Non-pigmented ciliary epithelial cell (primary cell): ENCODE measurements at regions not wholly inside any gene's neighbourhood (a gene's known extent, or its start where the extent isn't known, plus 50 kb on each side); places are given as distances from the start of the nearest gene placed in this dataset.

Source experiments
- DNase-seq: peaks from one replicate; pipeline ENCODE4 v3.0.0-alpha.2; 2010; ENCODE audit warnings: low read depth

GRCh38 chr18:34592961-34593382 is 117.1 kb upstream of the DTNA start:
- DNase-seq: peak; percentile 46

DNA sequence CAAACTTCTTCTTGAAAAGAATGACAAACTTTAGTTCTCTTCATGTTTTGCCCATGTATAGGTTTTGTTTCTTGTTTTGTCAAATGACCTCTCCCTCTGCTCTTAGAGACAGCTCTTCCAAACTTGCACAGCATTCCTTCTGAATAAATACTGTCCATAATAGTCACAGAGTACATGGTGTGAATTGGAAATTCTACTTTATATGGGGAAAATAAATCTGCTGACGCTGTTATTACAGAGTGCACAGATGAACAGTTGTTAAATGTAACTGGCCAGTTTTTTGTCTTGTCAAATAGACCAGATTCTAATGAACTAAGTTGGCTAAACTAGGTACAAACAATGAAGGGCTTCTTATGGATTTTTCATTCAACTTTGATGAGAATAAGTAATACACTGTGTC is 115.8 kb upstream of the DTNA start:
- DNase-seq: no peak

DNA sequence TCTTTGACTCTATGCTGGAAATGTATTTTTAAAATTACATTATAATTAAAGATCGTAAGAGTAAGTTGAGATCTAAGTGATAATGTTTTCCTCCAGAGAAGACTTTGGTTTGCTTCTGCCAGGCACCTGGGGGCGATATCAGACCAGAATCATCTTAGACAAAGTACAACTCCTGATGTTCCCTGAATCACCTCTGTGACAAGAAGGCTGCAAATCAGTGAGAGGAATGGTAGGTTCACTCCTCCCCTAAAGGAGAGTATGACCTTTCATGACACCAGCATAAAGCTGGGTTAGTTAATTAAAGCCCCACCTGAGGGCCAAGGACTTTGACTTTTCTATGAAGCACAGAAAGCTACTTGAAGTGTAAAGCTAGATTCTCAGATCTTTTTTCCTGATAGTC is 114.4 kb upstream of the DTNA start:
- peak; percentile 17 for DNase-seq

DNA sequence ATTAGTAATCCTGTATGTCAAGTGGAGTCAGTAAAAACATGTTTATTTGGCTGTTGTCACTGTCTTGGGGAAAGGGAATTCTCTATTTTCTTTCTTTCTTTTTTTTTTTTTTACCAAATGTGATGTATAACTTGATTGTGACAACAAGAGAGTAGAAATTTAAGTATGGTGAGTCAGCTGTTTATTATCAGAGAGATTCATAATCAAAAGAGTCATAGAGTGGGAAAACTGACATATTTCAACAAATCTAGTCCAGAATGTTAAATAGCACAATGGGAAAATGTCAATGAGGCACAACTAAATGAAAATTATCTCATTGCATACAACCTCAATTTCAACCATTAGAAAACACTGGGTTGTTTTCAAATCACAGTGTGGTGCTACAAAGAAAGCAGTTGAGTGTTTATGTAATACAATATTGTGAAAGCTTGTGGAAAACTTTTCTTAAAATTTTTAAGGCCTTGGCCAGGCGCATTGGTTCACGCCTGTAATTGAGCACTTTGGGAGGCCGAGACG is 111.9 kb upstream of the DTNA start:
- DNase-seq: no peak

DNA sequence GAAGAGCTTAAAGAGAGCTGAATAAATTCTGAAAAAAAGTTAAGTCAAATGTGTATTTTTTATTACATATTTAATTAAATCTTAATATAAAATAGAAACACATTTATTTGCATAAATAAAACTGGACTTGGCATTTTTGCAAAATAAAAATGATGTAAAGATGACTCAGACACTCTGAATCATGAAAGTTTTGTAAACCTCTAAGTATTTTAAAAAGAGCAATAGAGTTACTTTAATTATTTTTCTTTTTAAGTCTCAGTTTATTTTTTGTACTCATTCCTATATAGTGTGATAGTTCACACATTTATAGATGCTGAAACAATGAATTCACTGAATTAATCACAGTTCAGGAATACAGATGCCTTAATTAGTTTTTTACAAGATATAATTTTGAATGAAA is 109.9 kb upstream of the DTNA start:
- DNase-seq: no peak

- DNase-seq: no peak
Measured at GRCh38 chr18:34600874-34601656, 109.0 kb upstream of the DTNA start.

DNA sequence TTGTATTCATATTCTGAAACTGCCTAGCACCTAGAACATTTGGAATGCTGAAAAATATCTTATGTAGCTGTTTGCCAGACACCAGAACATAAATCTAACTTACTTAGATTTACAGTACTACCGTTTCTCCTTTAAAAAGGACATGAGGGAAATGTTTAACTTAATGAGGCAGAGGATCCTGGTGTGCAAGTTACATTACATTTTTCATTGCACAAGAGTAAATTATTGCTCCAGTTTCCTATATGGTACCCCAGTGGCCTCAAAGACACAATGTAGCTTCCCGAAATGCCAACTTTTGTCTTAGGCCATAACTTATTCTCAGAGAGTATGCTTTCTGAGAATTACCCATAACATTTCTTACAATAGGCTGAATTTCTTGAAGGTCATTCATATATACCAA is 105.5 kb upstream of the DTNA start:
- DNase-seq: no peak

GRCh38 chr18:34606851-34607250 is 103.2 kb upstream of the DTNA start:
- DNase-seq: no peak

GRCh38 chr18:34608064-34608463 is 102.0 kb upstream of the DTNA start:
- no peak for DNase-seq

DNA sequence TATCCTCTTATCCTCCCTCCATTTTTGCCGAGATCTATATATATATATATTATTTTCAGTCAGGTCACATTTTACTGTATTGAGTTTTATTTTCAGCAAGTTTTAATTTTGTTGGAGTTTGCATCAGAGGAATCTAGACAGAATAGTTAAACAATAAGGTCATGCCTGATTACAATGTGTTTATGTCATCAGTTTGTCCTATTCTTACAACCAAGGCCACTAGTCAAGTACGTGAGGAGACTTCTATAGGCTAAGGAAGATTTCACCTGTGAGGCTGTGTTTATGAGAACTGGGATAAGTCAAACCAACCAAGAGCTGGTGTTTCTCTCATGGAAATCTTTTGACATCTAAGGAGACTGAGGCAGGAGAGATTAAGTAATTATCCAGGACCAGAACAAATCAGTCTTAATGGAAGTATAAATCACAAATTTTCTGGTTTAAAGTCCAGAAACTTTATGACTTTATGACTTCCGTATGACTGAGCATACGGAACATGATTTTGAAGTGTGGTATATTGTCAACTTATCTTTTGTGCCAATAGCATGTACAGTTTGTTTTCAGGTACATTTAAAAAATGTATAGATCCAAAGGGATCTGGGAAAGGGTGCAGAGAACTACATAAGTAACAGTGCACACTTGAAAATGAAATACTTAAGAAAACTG is 100.0 kb upstream of the DTNA start:
- no peak for DNase-seq

GRCh38 chr18:34611904-34612303 is 98.2 kb upstream of the DTNA start:
- DNase-seq: no peak

GRCh38 chr18:34620258-34620861 is 89.7 kb upstream of the DTNA start:
- DNase-seq: no peak

DNA sequence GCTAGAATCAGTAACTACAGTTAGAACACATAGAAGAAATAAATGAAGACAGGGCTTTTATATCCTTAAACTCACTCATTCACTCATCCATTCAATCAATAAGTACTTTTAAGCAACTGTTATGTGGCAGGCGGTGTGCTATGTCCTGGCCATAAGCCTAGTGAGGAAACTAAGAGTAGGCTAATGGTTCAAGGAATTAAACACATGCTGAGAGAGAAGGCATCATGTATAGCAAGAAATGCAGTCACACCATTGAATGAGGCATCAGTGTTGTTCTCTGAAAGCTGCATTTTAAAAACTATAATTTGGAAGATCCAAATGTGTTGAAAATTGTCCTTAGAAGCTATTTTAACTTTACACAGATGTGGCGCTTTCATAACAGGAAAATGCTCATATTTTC is 86.5 kb upstream of the DTNA start:
- DNase-seq: no peak

DNA sequence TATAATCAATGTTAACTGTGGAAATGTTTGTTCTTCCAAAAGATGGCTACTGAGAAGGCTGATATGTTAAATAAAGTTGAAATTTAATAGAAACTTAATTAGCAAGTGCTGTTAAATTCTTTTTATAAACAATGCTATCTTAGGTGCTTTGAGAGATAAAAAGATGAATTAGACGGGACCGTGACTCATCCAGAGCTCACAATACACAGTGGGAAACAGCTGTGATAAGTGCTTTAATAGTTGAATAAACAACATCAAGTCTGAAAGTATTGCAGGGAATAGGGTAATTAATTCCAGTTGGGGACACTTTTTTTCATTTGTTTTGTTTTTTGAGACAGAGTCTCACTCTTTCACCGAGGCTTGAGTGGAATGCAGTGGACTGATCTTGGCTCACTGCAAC is 85.5 kb upstream of the DTNA start:
- no peak for DNase-seq

DNA sequence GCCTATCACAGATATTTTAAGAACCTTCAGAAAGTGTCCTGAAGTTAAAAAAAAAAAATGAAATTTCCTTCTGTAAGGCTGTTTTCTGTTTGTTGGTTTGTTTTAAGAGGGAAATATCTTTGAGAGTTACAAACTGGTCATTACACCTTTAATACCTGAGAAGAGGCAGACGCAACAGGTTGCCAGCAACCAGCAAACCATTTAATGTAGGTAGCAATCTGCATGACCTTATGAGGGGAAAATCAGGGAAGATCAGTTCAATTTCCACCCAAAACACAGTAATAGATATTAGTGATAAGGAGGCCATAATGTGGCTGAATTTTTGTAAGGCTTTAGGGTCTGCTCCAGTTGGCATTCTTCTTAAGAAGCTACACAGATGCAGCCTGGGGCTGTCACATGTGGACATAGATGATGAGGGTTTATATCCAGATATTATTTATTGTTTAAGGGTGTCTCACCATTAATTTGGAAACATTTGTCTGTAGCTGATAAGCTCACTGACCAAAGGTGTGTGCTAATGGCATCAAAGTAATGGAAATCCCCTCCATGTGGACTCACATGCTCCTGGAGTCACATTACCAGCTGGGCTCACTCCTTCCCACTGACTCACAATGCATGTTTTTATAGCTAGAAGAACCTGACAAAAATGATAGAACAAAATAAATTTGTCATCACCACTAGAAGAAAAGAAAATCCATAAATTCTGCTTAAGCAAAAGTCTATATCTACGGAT is 83.5 kb upstream of the DTNA start:
- peak; percentile 28 for DNase-seq

DNA sequence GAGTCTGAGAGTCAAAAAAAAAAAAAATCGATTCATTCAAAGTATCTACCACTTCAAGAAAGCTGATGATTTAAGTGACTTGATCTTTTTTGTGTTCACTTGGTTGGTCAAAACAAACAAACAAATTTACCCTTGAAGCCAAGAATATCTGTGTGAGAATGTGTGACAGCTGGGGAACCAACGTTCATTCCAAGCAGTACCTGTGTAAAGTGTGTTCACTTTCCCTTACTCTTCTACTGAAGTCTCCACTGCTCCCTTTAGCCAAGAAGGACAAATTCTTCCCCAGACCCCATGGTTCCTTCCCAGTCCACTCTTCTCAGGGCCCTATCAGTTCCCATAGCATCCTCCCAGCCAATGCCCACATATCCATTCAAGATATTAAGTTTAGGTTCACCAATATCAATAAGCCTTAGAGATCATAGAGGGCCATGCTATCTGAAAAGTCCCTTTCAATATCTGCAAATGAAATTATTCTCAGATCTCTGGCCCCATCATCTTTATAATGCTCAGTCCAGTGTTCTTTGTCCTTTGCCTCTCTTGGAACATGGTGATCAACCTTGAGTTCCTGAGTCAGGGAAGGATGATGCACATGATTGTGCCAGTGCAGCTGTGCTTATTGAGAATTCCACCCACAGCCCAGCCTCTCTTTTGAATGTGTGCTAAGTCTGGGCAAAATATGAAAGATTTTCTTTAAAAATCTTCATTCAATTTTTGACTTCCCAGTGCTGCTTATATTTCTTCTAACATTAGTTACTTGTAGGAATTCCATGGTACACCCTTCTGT is 82.8 kb upstream of the DTNA start:
- no peak for DNase-seq

GRCh38 chr18:34631093-34631966 is 78.8 kb upstream of the DTNA start:
- DNase-seq: no peak

- no peak for DNase-seq
Measured at GRCh38 chr18:34632321-34632720, 77.8 kb upstream of the DTNA start.

DNA sequence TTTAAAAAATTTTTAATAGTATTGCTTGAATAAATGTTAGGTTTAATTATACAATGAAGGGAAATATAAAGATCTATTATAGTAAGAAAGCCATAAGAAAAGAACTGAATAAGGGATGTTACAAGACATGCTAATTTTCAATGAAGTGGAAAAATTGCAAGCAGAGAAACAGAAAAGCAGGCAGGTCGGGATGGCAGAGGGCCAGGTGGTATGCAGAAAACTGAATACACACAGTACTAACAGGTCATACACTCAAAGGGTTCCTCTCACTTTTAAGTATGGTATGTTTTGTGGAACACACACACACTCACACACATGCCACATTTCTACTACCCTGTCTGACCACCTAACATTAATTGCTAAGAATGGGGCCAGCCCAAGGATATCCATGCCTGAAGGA is 76.7 kb upstream of the DTNA start:
- no peak for DNase-seq

GRCh38 chr18:34637094-34637801 is 72.8 kb upstream of the DTNA start:
- no peak for DNase-seq
